CD4-positive, alpha-beta T cell (primary cell): ENCODE measurements at regions not wholly inside any gene's neighbourhood (a gene's known extent, or its start where the extent isn't known, plus 50 kb on each side); places are given as distances from the start of the nearest gene placed in this dataset.

Experiments
- ATAC-seq: fragments of 200-7000 bp; cut with Tn5 transposase; one replicate; pipeline ENCODE4 v1.10.0; 2022; ENCODE audit warnings: mild to moderate bottlenecking; ENCODE audit not compliant: poor library complexity
- CTCF ChIA-PET: fragments of 350-600 bp; sonication (Branson Sonifier 250); formaldehyde crosslinking; loops from one replicate; lab custom pipeline; 2021; ENCODE audit warnings: antibody characterized with exemption, inconsistent platforms; lab: Charles Lee
- POLR2A ChIA-PET: fragments of 350-600 bp; sonication (Branson Sonifier 250); formaldehyde crosslinking; loops from one replicate; lab custom pipeline; 2021; ENCODE audit warnings: antibody characterized with exemption, inconsistent platforms; lab: Charles Lee
- DNase-seq, 14 experiments: peaks; one replicate each; pipeline ENCODE4 v3.0.0-alpha.2; 2013 to 2020; ENCODE audit warnings: mixed read lengths in 2 of 14
- H3K27ac ChIP-seq, 2 donors: one replicate each; pipeline versions ENCODE4 v1.5.1 to v1.7.0; 2013; ENCODE audit warnings: low read length in 2 of 2, low read depth in 1 of 2, mild to moderate bottlenecking in 1 of 2
- H3K27me3 ChIP-seq, 2 experiments: 1 replicate in 1 of 2; 2 replicates in 1 of 2; pipeline versions ENCODE4 v1.6.1 to v1.7.0; 2013; ENCODE audit warnings: low read length in 2 of 2, control low read depth in 1 of 2, mild to moderate bottlenecking in 1 of 2, moderate library complexity in 1 of 2; ENCODE audit not compliant: insufficient read depth in 2 of 2, control insufficient read depth in 1 of 2
- H3K36me3 ChIP-seq: one replicate; pipeline ENCODE4 v1.6.1; 2013; ENCODE audit warnings: low read length, control low read depth; ENCODE audit not compliant: insufficient read depth
- H3K4me1 ChIP-seq: one replicate; pipeline ENCODE4 v1.6.1; 2013; ENCODE audit warnings: low read length, control low read depth; ENCODE audit not compliant: insufficient read depth
- H3K4me3 ChIP-seq: one replicate; pipeline ENCODE4 v1.5.1; 2013; ENCODE audit warnings: mild to moderate bottlenecking, low read length, moderate library complexity
- H3K9me3 ChIP-seq, 2 experiments: 1 replicate in 1 of 2; 2 replicates in 1 of 2; pipeline versions ENCODE4 v1.6.1 to v1.7.0; 2013; ENCODE audit warnings: low read length in 2 of 2, mild to moderate bottlenecking in 2 of 2, control low read depth in 1 of 2, moderate library complexity in 1 of 2; ENCODE audit not compliant: control insufficient read depth in 1 of 2, insufficient read depth in 1 of 2
- H3K27ac Mint-ChIP-seq: one replicate; pipeline ENCODE4 v1.8.0; 2020; ENCODE audit warnings: mixed read lengths
- H3K27me3 Mint-ChIP-seq: one replicate; pipeline ENCODE4 v1.8.0; 2021; ENCODE audit warnings: mixed read lengths
- H3K36me3 Mint-ChIP-seq: one replicate; pipeline ENCODE4 v1.8.0; 2021; ENCODE audit warnings: low read depth, mixed read lengths
- H3K4me1 Mint-ChIP-seq: one replicate; pipeline ENCODE4 v1.8.0; 2021; ENCODE audit warnings: low read depth, mixed read lengths
- H3K4me3 Mint-ChIP-seq: one replicate; pipeline ENCODE4 v1.8.0; 2020; ENCODE audit warnings: mild to moderate bottlenecking, mixed read lengths
- H3K9me3 Mint-ChIP-seq: one replicate; pipeline ENCODE4 v1.8.0; 2020; ENCODE audit warnings: mixed read lengths
- intact Hi-C, 2 experiments: fragments of 100-400 bp; cut with DNase I in 1 of 2; cut with micrococcal nuclease in 1 of 2; formaldehyde crosslinking; loops; one replicate each; pipeline versions ENCODE4 v1.15.1 to v1.9.0; 2023 to 2025; cut with DNase I, micrococcal nuclease
- TF ChIP-seq, protein P1 (sequence below): fragments of 200-600 bp; IDR thresholded peaks from one replicate; pipeline ENCODE4 v1.8.0; 2022; ENCODE audit warnings: antibody characterized with exemption, mild to moderate bottlenecking

DNA sequence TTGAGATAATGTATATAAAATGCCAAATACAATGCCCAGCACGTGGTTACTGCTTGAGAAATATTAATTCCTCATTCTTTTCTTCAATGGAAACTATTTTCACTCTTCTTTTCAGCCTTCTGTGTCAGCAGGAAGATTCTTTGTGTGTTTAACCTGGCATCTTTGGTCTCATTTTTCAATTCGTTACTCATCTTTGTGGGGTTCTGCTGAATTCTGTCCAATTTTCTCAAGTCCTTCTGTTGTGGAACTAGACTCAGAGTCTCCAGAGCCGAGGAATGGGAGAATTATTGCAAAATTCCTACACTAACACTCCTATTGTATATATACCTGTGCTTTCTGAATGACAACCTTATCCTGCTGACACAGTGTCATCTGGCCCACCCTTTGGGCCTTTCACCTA lies 96.8 kb upstream of the RGMA start:
- no peaks in the 10 kb centered on the region for H3K4me1 ChIP-seq
- H3K9me3 ChIP-seq: no peaks in the 10 kb centered on the region
- H3K27me3 ChIP-seq: no peaks in the 10 kb centered on the region
- Mint-ChIP-seq H3K27ac (no peak overlapping the region), H3K27me3 (no peaks in the 10 kb centered on the region), H3K9me3 (no peaks in the 10 kb centered on the region), H3K4me3 (no peak overlapping the region), H3K4me1 (no peaks in the 10 kb centered on the region), H3K36me3 (no peaks in the 10 kb centered on the region)
- H3K36me3 ChIP-seq: no peaks in the 10 kb centered on the region
- CTCF ChIA-PET: no interaction called here
- intact Hi-C loops: no loop called here
- ATAC-seq (no peak), DNase-seq (no peak)
- no peak overlapping the region for H3K27ac ChIP-seq
- TF ChIP-seq, protein P1, sequence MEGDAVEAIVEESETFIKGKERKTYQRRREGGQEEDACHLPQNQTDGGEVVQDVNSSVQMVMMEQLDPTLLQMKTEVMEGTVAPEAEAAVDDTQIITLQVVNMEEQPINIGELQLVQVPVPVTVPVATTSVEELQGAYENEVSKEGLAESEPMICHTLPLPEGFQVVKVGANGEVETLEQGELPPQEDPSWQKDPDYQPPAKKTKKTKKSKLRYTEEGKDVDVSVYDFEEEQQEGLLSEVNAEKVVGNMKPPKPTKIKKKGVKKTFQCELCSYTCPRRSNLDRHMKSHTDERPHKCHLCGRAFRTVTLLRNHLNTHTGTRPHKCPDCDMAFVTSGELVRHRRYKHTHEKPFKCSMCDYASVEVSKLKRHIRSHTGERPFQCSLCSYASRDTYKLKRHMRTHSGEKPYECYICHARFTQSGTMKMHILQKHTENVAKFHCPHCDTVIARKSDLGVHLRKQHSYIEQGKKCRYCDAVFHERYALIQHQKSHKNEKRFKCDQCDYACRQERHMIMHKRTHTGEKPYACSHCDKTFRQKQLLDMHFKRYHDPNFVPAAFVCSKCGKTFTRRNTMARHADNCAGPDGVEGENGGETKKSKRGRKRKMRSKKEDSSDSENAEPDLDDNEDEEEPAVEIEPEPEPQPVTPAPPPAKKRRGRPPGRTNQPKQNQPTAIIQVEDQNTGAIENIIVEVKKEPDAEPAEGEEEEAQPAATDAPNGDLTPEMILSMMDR: no peak
- no peak overlapping the region for H3K4me3 ChIP-seq
- POLR2A ChIA-PET: no interaction called here

- Mint-ChIP-seq H3K9me3 (no peaks in the 10 kb centered on the region), H3K27ac (no peak overlapping the region)
- CTCF ChIA-PET: no interaction called here
Measured at GRCh38 chr15:93182703-93183205, 93.7 kb upstream of the RGMA start.

GRCh38 chr15:93180656-93181055 lies 91.6 kb upstream of the RGMA start:
- CTCF ChIA-PET: no interaction called here
- peaks cover 0 to 5% of the 10 kb centered on the region in 2 experiments for H3K27me3 ChIP-seq
- no peak overlapping the region for H3K4me3 ChIP-seq
- H3K27ac ChIP-seq: no peak overlapping the region
- TF ChIP-seq, protein P1: no peak
- H3K9me3 ChIP-seq: no peaks in the 10 kb centered on the region
- no peak for DNase-seq
- POLR2A ChIA-PET: no interaction called here
- Mint-ChIP-seq H3K27ac (no peak overlapping the region), H3K4me3 (no peak overlapping the region), H3K4me1 (no peaks in the 10 kb centered on the region), H3K36me3 (no peaks in the 10 kb centered on the region), H3K27me3 (peaks cover 1% of the 10 kb centered on the region), H3K9me3 (no peaks in the 10 kb centered on the region)
- intact Hi-C loops: no loop called here
- no peak for ATAC-seq
- H3K36me3 ChIP-seq: no peaks in the 10 kb centered on the region
- no peaks in the 10 kb centered on the region for H3K4me1 ChIP-seq

More at GRCh38 chr15:93182703-93183205, 93.7 kb upstream of the RGMA start:
- no peaks in the 10 kb centered on the region for H3K27me3 Mint-ChIP-seq
- no peak overlapping the region for H3K27ac ChIP-seq
- H3K36me3 Mint-ChIP-seq: no peaks in the 10 kb centered on the region
- no peak for DNase-seq
- H3K9me3 ChIP-seq: no peaks in the 10 kb centered on the region
- H3K4me1 Mint-ChIP-seq: no peaks in the 10 kb centered on the region
- TF ChIP-seq, protein P1: no peak
- intact Hi-C loops: no loop called here
- H3K36me3 ChIP-seq: no peaks in the 10 kb centered on the region
- no peak for ATAC-seq
- no peaks in the 10 kb centered on the region for H3K4me1 ChIP-seq
- POLR2A ChIA-PET: no interaction called here
- no peak overlapping the region for H3K4me3 ChIP-seq
- H3K4me3 Mint-ChIP-seq: no peak overlapping the region
- H3K27me3 ChIP-seq: no peaks in the 10 kb centered on the region
